OCI-LY1 (cell line): ENCODE measurements at regions not wholly inside any gene's neighbourhood (a gene's known extent, or its start where the extent isn't known, plus 50 kb on each side); places are given as distances from the start of the nearest gene placed in this dataset.

ENCODE experiments used
- H2AFZ ChIP-seq: fragments of 200-600 bp; sonication (generic), shearing (Covaris generic); 2 replicates; pipeline ENCODE4 v1.6.0; 2014; ENCODE audit warnings: antibody characterized with exemption, mild to moderate bottlenecking, low read length
- H3F3A ChIP-seq: fragments of 200-600 bp; sonication (generic), shearing (Covaris generic); 2 replicates; pipeline ENCODE4 v1.6.0; 2014; ENCODE audit warnings: mild to moderate bottlenecking, antibody characterized with exemption, low read length, moderate library complexity; ENCODE audit not compliant: insufficient read depth
- H3K27ac ChIP-seq: fragments of 200-600 bp; sonication (generic); 2 replicates; pipeline ENCODE4 v1.5.1; 2014; ENCODE audit warnings: low read length, mixed run types, mild to moderate bottlenecking, low read depth; ENCODE audit not compliant: poor library complexity, severe bottlenecking
- H3K27me3 ChIP-seq: fragments of 200-600 bp; sonication (generic); 2 replicates; pipeline ENCODE4 v1.6.0; 2014; ENCODE audit warnings: antibody characterized with exemption, mild to moderate bottlenecking, low read length, moderate library complexity; ENCODE audit not compliant: insufficient read depth
- H3K36me3 ChIP-seq: fragments of 200-600 bp; sonication (generic); 2 replicates; pipeline ENCODE4 v1.6.1; 2014; ENCODE audit warnings: mild to moderate bottlenecking, antibody characterized with exemption, low read length, moderate library complexity, mixed read lengths; ENCODE audit not compliant: insufficient read depth
- H3K4me1 ChIP-seq: fragments of 200-600 bp; sonication (generic); 2 replicates; pipeline ENCODE4 v1.5.1; 2014; ENCODE audit warnings: mild to moderate bottlenecking, low read length, moderate library complexity; ENCODE audit not compliant: insufficient read depth, severe bottlenecking
- H3K4me2 ChIP-seq: fragments of 200-600 bp; sonication (generic), shearing (Covaris generic); 2 replicates; pipeline ENCODE4 v1.6.1; 2014; ENCODE audit warnings: low read length
- H3K4me3 ChIP-seq: fragments of 200-600 bp; sonication (generic); 2 replicates; pipeline ENCODE4 v1.5.1; 2014; ENCODE audit warnings: low read length, low read depth, mild to moderate bottlenecking, mixed read lengths; ENCODE audit not compliant: poor library complexity, severe bottlenecking
- H3K79me2 ChIP-seq: fragments of 200-600 bp; shearing (Covaris generic); 2 replicates; pipeline ENCODE4 v1.6.1; 2016; ENCODE audit warnings: mixed run types, low read length, mixed read lengths; ENCODE audit not compliant: insufficient read depth
- H3K9ac ChIP-seq: fragments of 200-600 bp; sonication (generic), shearing (Covaris generic); 2 replicates; pipeline ENCODE4 v1.6.1; 2014; ENCODE audit warnings: mild to moderate bottlenecking, low read length, mixed read lengths
- H3K9me2 ChIP-seq: fragments of 200-600 bp; sonication (generic), shearing (Covaris generic); 2 replicates; pipeline ENCODE4 v1.6.1; 2014; ENCODE audit warnings: low read depth, mild to moderate bottlenecking, low read length, mixed read lengths
- H3K9me3 ChIP-seq: fragments of 200-600 bp; shearing (Covaris generic); 2 replicates; pipeline ENCODE4 v1.6.1; 2014; ENCODE audit warnings: low read length, mixed read lengths
- H4K20me1 ChIP-seq: fragments of 200-600 bp; sonication (generic), shearing (Covaris generic); 2 replicates; pipeline ENCODE4 v1.6.0; 2016; ENCODE audit warnings: mild to moderate bottlenecking, low read length; ENCODE audit not compliant: insufficient read depth
- CTCF ChIP-seq: fragments of 200-600 bp; sonication (generic), shearing (Covaris generic); IDR thresholded peaks from 2 replicates; pipeline ENCODE4 v1.5.1; 2017; ENCODE audit warnings: mild to moderate bottlenecking, antibody characterized with exemption, low read length, moderate library complexity, mixed read lengths
- EZH2 ChIP-seq: fragments of 200-600 bp; sonication (generic), shearing (Covaris generic); IDR thresholded peaks from 2 replicates; pipeline ENCODE4 v1.8.0; 2017; ENCODE audit warnings: borderline replicate concordance, mixed run types, mild to moderate bottlenecking, antibody characterized with exemption, low read length, moderate library complexity, mixed read lengths

GRCh38 chr4:177508662-177509061 lies 66.4 kb upstream of the AGA start:
- no peak for TF ChIP-seq EZH2
- no peak for TF ChIP-seq CTCF
- no peak overlapping the region for H3K9ac ChIP-seq
- no peaks in the 10 kb centered on the region for H4K20me1 ChIP-seq
- H3K9me3 ChIP-seq, result no peaks in the 10 kb centered on the region
- no peaks in the 10 kb centered on the region for H3K4me1 ChIP-seq
- H2AFZ ChIP-seq, result no peak overlapping the region
- H3K4me3 ChIP-seq, result no peak overlapping the region
- H3K27ac ChIP-seq, result no peak overlapping the region
- no peaks in the 10 kb centered on the region for H3K27me3 ChIP-seq
- no peaks in the 10 kb centered on the region for H3K9me2 ChIP-seq
- H3K4me2 ChIP-seq, result no peak overlapping the region
- H3K36me3 ChIP-seq, result no peaks in the 10 kb centered on the region
- no peaks in the 10 kb centered on the region for H3F3A ChIP-seq
- no peaks in the 10 kb centered on the region for H3K79me2 ChIP-seq

GRCh38 chr4:177509226-177509745 lies 67.0 kb upstream of the AGA start:
- Histone ChIP-seq H3K4me1 (no peaks in the 10 kb centered on the region), H3K27me3 (no peaks in the 10 kb centered on the region), H3K36me3 (no peaks in the 10 kb centered on the region), H3K4me3 (no peak overlapping the region), H3K4me2 (no peak overlapping the region), H3K27ac (no peak overlapping the region), H4K20me1 (no peaks in the 10 kb centered on the region), H3K9me2 (no peaks in the 10 kb centered on the region), H3F3A (no peaks in the 10 kb centered on the region), H3K9ac (no peak overlapping the region), H3K79me2 (no peaks in the 10 kb centered on the region), H3K9me3 (no peaks in the 10 kb centered on the region), H2AFZ (no peak overlapping the region)
- no peak for TF ChIP-seq EZH2
- TF ChIP-seq CTCF, result no peak

- TF ChIP-seq EZH2 (no peak), CTCF (no peak)
- H3K27me3 ChIP-seq, result no peaks in the 10 kb centered on the region
- no peak overlapping the region for H3K9ac ChIP-seq
- H3K4me2 ChIP-seq, result no peak overlapping the region
- no peak overlapping the region for H3K4me3 ChIP-seq
- H3K9me3 ChIP-seq, result no peaks in the 10 kb centered on the region
- H3F3A ChIP-seq, result no peaks in the 10 kb centered on the region
- H3K9me2 ChIP-seq, result no peaks in the 10 kb centered on the region
- H3K36me3 ChIP-seq, result no peaks in the 10 kb centered on the region
- no peaks in the 10 kb centered on the region for H3K79me2 ChIP-seq
- no peak overlapping the region for H2AFZ ChIP-seq
- no peaks in the 10 kb centered on the region for H3K4me1 ChIP-seq
- H3K27ac ChIP-seq, result no peak overlapping the region
- no peaks in the 10 kb centered on the region for H4K20me1 ChIP-seq
Measured at GRCh38 chr4:177511611-177512010, 69.4 kb upstream of the AGA start.
